LNCaP clone FGC (cell line): ENCODE measurements at regions not wholly inside any gene's neighbourhood (a gene's known extent, or its start where the extent isn't known, plus 50 kb on each side); places are given as distances from the start of the nearest gene placed in this dataset.
A peak's percentile ranks its signal among the peaks of the same experiment; 100 is the strongest.
"Not testable (repeated sequence)": the region's sequence is repeated elsewhere in the genome, so short reads cannot be mapped to it uniquely, and the experiment has no call there.

ENCODE experiments used
- DNase-seq: peaks from one replicate; pipeline ENCODE4 v3.0.0-alpha.2; 2011; ENCODE audit warnings: low read depth
- H3K4me3 ChIP-seq: 2 replicates; pipeline ENCODE4 v1.5.1; 2011; ENCODE audit warnings: mild to moderate bottlenecking, low read depth, low read length, control low read depth
- TF ChIP-seq, protein P1 (sequence below): IDR thresholded peaks from 2 replicates; pipeline ENCODE4 v1.5.1; 2012; ENCODE audit warnings: mild to moderate bottlenecking; ENCODE audit not compliant: control insufficient read depth, insufficient read depth; ENCODE audit errors: extremely low read depth

DNA sequence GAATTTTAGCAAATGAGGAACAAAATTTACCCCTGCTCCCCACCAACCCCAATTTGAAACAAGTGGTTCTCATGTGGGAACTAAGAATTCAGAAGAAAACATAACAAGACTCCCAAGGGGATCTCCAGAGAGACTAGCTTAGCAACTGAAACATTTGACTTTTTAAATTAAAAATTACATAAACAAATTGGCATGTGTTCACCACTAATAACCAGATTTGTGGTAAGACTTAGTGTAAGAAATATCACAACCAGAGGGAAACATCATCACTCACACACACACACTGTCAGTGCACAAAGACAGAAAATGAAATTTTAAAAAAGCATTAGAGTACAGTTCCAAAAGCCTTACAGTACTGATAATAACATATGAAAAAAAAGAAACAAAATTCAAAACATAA is 348.8 kb downstream of the CGGBP1 start:
- TF ChIP-seq, protein P1, sequence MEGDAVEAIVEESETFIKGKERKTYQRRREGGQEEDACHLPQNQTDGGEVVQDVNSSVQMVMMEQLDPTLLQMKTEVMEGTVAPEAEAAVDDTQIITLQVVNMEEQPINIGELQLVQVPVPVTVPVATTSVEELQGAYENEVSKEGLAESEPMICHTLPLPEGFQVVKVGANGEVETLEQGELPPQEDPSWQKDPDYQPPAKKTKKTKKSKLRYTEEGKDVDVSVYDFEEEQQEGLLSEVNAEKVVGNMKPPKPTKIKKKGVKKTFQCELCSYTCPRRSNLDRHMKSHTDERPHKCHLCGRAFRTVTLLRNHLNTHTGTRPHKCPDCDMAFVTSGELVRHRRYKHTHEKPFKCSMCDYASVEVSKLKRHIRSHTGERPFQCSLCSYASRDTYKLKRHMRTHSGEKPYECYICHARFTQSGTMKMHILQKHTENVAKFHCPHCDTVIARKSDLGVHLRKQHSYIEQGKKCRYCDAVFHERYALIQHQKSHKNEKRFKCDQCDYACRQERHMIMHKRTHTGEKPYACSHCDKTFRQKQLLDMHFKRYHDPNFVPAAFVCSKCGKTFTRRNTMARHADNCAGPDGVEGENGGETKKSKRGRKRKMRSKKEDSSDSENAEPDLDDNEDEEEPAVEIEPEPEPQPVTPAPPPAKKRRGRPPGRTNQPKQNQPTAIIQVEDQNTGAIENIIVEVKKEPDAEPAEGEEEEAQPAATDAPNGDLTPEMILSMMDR, result no peak

DNA sequence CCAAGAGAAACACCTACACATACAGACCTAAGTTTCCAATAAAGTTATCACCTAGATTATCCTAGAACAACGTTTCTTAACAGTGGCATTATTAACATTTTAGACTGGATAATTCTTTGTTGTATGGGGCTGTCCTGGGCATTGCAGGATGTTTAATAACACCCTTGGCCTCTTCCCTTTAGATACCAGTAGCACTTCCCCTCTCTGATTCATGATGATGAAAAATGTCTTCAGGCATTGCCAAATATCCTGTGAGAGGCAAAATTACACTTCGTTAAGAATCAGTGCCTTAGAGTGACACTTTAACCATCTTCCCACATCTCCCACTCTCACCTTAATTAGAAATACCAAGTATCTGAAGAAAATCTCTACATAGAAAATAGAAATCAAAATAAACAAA is 352.6 kb downstream of the CGGBP1 start:
- TF ChIP-seq, protein P1, result no peak
- DNase-seq, result no peak

More for the DNA sequence above, 348.8 kb downstream of the CGGBP1 start:
- no peak for DNase-seq
- no peak overlapping the region for H3K4me3 ChIP-seq

DNA sequence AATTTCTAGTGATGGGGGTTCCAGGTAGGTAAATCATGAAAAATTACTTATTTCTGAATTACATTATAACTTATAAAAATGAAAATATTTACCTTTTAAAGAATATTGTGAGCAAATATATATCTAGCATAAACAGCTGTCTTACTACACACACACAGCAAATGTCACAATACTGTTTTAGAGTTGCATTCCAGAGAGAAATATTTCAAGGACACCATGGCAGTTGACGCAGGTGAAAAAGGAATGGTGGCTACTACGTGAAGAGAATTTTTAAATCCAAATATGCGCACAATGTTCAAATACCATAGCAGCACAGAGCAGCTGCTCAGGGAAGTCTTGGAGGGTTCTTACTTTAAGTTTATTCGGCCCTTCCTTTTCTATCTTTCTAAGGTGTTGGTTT is 356.2 kb downstream of the CGGBP1 start:
- H3K4me3 ChIP-seq, result no peak overlapping the region
- no peak for DNase-seq
- TF ChIP-seq, protein P1, result no peak

More for the DNA sequence above, 352.6 kb downstream of the CGGBP1 start:
- H3K4me3 ChIP-seq, result no peak overlapping the region

DNA sequence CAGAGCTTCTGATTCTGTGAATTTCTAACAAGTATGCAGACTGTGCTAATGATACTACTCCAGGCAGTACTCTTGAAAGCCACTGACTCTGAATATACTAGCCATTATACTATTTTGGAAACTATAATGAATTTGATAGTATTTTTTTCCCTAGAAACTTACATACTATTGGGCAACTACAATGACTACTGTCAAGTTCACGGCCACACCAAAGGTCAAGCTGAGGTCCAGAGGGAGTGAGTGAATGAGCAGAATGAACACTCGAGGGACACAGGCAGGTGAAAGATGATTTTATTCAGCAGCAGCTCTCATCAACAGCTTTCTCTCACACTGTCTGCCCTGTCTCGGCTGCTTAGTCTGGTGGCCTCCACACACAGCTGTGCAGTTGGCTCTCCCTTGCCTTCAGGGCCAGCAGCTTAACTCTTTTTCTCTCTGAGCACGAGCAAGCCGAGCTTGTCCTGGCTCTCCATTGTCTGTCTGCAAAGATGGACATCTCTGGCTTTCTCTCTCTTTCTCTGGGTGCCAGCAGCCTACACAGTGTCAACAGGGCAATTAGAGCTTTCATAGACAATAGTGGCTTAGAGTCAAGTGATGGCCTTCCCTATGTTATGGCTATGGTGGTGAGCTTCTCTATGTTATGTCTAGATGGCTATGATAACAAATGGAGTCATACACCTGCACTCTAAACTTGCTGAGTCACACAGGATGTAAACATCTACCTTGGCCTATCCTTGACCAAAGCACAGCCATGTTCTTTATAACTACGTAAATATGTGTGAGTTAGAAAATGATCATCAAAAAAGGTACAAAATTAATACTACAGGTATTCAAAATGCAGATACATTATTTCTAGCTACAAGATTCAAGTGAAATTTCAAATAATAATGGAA is 362.4 kb downstream of the CGGBP1 start:
- TF ChIP-seq, protein P1, result no peak
- DNase-seq, result no peak
- H3K4me3 ChIP-seq, result no peak overlapping the region

DNA sequence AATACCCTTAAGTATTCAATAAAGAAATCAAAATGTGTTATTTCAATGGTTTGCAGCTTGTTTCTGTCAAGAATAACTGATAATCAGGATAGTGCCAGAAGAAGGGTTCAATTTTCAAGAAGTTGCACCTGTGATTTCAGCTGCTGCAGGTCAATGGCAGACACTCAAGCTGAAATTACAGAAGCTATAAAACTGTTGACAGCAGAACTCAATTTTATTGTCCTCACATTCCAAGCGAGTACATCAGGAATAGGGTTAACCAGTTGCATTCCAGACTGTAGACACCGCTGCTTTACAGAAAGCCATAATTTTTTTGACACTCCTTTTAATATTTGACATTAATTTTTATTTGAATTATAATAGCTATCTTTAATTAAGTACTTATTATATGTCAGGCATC is 364.1 kb downstream of the CGGBP1 start:
- no peak overlapping the region for H3K4me3 ChIP-seq
- TF ChIP-seq, protein P1, result no peak
- peak; percentile 59 for DNase-seq

DNA sequence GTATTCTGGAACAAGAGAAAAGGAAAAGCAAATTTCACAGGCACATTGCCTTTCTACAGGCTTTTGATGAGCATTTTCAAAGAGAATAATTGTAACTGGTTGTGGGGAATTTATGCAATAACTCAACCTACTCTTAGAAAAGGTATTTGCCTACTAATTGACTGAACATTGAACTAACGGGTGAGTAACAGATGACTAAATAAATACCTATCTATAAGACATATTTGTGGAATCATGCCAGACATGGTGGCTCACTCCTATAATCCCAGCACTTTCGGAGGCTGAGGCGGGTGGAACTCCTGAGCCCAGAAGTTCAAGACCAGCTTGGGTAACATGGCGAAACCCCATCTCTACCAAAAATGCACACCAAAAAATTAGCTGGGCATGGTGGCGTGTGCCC is 367.7 kb downstream of the CGGBP1 start:
- TF ChIP-seq, protein P1, result no peak
- DNase-seq, result no peak
- H3K4me3 ChIP-seq, result no peak overlapping the region

DNA sequence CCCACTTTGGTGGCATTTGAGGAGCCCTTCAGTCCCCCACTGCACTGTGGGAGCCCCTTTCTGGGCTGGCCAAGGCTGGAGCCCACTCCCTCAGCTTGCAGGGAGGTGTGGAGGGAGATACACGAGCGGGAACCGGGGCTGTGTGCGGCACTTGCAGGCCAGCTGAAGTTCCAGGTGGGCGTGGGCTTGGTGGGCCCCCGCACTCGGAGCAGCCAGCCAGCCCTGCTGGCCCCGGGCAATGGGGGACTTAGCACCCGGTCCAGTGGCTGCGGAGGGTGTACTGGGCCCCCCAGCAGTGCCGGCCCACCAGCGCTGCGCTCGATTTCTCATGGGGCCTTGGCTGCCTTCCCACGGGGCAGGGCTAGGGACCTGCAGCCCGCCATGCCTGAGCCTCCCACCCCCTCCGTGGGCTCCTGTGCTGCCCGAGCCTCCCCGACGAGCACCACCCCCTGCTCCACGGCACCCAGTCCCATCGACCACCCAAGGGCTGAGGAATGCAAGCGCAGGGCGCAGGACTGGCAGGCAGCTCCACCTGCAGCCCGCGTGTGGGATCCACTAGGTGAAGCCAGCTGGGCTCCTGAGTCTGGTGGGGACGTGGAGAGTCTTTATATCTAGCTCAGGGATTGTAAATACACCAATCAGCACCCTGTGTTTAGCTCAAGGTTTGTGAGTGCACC is 379.7 kb downstream of the CGGBP1 start:
- DNase-seq, H3K4me3 ChIP-seq: not testable (repeated sequence)
